ENCODE measurements at regions not wholly inside any gene's neighbourhood (a gene's known extent, or its start where the extent isn't known, plus 50 kb on each side); places are given as distances from the start of the nearest gene placed in this dataset.

- in situ Hi-C loops (cut with HindIII; ENCODE audit: low sequenced_read_pairs): no loop called here
These were observed 347.2 kb upstream of the MAP3K7 start for GRCh38 chr6:90934081-90934480.

- in situ Hi-C loops (cut with HindIII; ENCODE audit: low sequenced_read_pairs): no loop called here
These were observed 345.5 kb upstream of the MAP3K7 start for GRCh38 chr6:90932351-90932750.

- in situ Hi-C loops (cut with HindIII; ENCODE audit: low sequenced_read_pairs): no loop called here
These were observed 341.2 kb upstream of the MAP3K7 start for GRCh38 chr6:90928051-90928450.

- in situ Hi-C loops (cut with HindIII; ENCODE audit: low sequenced_read_pairs): no loop called here
These were observed 338.9 kb upstream of the MAP3K7 start for GRCh38 chr6:90925726-90926125.

GRCh38 chr6:90922325-90922724 lies 335.5 kb upstream of the MAP3K7 start:
- in situ Hi-C loops (cut with HindIII; ENCODE audit: low sequenced_read_pairs): no loop called here

- in situ Hi-C loops (cut with HindIII; ENCODE audit: low sequenced_read_pairs): no loop called here
These were observed 331.5 kb upstream of the MAP3K7 start for GRCh38 chr6:90918361-90918760.

- in situ Hi-C loops (cut with HindIII; ENCODE audit: low sequenced_read_pairs): no loop called here
These were observed 330.5 kb upstream of the MAP3K7 start for GRCh38 chr6:90917376-90917775.

- in situ Hi-C loops (cut with HindIII; ENCODE audit: low sequenced_read_pairs): no loop called here
These were observed 330.1 kb upstream of the MAP3K7 start for GRCh38 chr6:90916968-90917367.

- in situ Hi-C loops (cut with HindIII; ENCODE audit: low sequenced_read_pairs): no loop called here
These were observed 328.5 kb upstream of the MAP3K7 start for GRCh38 chr6:90915224-90915915.

GRCh38 chr6:90914312-90914711 lies 327.4 kb upstream of the MAP3K7 start:
- in situ Hi-C loops (cut with HindIII; ENCODE audit: low sequenced_read_pairs): no loop called here

- in situ Hi-C loops (cut with HindIII; ENCODE audit: low sequenced_read_pairs): no loop called here
These were observed 326.5 kb upstream of the MAP3K7 start for GRCh38 chr6:90913266-90913960.

- in situ Hi-C loops (cut with HindIII; ENCODE audit: low sequenced_read_pairs): no loop called here
These were observed 324.8 kb upstream of the MAP3K7 start for GRCh38 chr6:90911642-90912041.

- in situ Hi-C loops (cut with HindIII; ENCODE audit: low sequenced_read_pairs): no loop called here
These were observed 324.0 kb upstream of the MAP3K7 start for GRCh38 chr6:90910893-90911292.

- in situ Hi-C loops (cut with HindIII; ENCODE audit: low sequenced_read_pairs): no loop called here
These were observed 321.2 kb upstream of the MAP3K7 start for GRCh38 chr6:90907931-90908655.

- in situ Hi-C loops (cut with HindIII; ENCODE audit: low sequenced_read_pairs): no loop called here
These were observed 318.5 kb upstream of the MAP3K7 start for GRCh38 chr6:90905351-90905750.

GRCh38 chr6:90900034-90900433 lies 313.2 kb upstream of the MAP3K7 start:
- in situ Hi-C loops (cut with HindIII; ENCODE audit: low sequenced_read_pairs): no loop called here

GRCh38 chr6:90898763-90899162 lies 311.9 kb upstream of the MAP3K7 start:
- in situ Hi-C loops (cut with HindIII; ENCODE audit: low sequenced_read_pairs): no loop called here

- in situ Hi-C loops (cut with HindIII; ENCODE audit: low sequenced_read_pairs): no loop called here
These were observed 309.2 kb upstream of the MAP3K7 start for GRCh38 chr6:90896075-90896547.

- in situ Hi-C loops (cut with HindIII; ENCODE audit: low sequenced_read_pairs): no loop called here
These were observed 308.6 kb upstream of the MAP3K7 start for GRCh38 chr6:90895299-90896074.

GRCh38 chr6:90894285-90895130 lies 307.6 kb upstream of the MAP3K7 start:
- in situ Hi-C loops (cut with HindIII; ENCODE audit: low sequenced_read_pairs): no loop called here
